Stimulated activated effector memory CD8-positive, alpha-beta T cell treated with anti-CD3 and anti-CD28 coated beads, Interleukin-12 subunit alpha, Interleukin-12 subunit beta, amount 100 ng/mL, for 72 hours (primary cell): ENCODE measurements at regions not wholly inside any gene's neighbourhood (a gene's known extent, or its start where the extent isn't known, plus 50 kb on each side); places are given as distances from the start of the nearest gene placed in this dataset.

ENCODE experiments used
- ATAC-seq: fragments of 150-1000 bp; cut with Tn5 transposase; 2 replicates; pipeline ENCODE4 v1.10.0; 2021
- DNase-seq, 2 donors: peaks; one replicate each; pipeline ENCODE4 v3.0.0; 2021 to 2022; ENCODE audit warnings: low spot score in 2 of 2
- H3K27ac Mint-ChIP-seq: one replicate; pipeline ENCODE4 v1.8.0; 2022; ENCODE audit warnings: mild to moderate bottlenecking, mixed read lengths
- H3K36me3 Mint-ChIP-seq: one replicate; pipeline ENCODE4 v1.8.0; 2022; ENCODE audit warnings: mild to moderate bottlenecking, mixed read lengths
- H3K4me1 Mint-ChIP-seq: one replicate; pipeline ENCODE4 v1.8.0; 2022; ENCODE audit warnings: mixed read lengths
- H3K4me3 Mint-ChIP-seq: one replicate; pipeline ENCODE4 v1.8.0; 2022; ENCODE audit warnings: mild to moderate bottlenecking, mixed read lengths
- H3K9me3 Mint-ChIP-seq: one replicate; pipeline ENCODE4 v1.8.0; 2022; ENCODE audit warnings: mixed read lengths

DNA sequence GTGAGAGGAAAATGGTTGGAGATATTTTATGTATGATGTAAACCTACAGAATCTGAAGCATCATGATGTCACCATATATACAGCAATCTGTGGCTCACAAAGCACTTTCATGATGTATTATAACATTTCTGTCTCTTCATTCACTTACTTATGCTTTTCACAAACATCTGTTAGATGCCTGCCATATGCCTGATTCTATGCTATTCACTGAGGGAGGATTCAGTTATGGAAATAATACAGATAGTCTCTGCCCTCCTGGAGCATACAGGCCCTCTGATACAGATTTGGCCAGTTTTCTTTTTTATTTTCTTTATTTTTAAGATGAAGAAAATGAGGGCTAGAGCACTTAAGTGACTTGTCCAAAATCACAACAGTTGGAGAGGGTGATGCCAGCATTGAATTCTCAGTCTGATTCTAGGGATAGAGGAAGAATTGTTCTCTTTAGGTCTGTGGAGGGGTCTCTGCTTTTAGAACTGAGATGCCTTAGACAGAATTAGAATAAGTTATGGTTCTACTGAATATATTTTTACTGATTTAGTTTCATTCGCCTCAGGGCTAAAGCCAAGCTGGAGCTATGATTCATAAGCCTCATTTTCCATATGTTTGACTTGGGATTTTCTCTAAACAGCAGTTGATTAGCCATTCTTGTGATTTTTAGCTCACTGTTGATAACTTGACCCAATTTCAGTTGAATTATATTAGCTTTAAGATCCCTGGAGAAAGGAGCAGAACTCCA lies 636.4 kb downstream of the PRELID2 start:
- Mint-ChIP-seq H3K27ac (no peak overlapping the region), H3K36me3 (no peaks in the 10 kb centered on the region), H3K4me3 (no peak overlapping the region), H3K9me3 (peaks cover 6% of the 10 kb centered on the region), H3K4me1 (no peaks in the 10 kb centered on the region)
- no peak for DNase-seq
- no peak for ATAC-seq

DNA sequence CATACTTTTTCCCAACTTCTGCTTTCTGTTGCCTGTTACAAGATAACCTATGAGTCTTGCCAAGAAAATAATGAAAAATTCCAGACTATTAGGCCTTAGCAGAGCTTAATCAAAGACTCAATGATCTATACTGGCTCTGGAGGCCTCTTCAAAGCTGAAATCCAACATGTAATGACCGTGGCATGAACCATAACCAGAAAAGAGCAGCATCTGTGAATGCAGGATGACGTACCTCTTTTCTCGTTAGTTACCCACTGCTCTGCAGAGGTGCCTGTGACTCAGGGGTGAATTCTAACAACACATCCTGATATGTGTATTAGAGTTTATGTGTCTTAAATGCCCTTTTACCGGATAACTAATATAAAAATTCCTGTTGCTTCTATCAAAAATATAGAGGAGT lies 645.4 kb downstream of the PRELID2 start:
- H3K4me1 Mint-ChIP-seq, result no peaks in the 10 kb centered on the region
- no peak overlapping the region for H3K4me3 Mint-ChIP-seq
- no peaks in the 10 kb centered on the region for H3K36me3 Mint-ChIP-seq
- no peak for ATAC-seq
- H3K27ac Mint-ChIP-seq, result no peak overlapping the region
- peaks cover 14% of the 10 kb centered on the region for H3K9me3 Mint-ChIP-seq
- DNase-seq, result no peak

DNA sequence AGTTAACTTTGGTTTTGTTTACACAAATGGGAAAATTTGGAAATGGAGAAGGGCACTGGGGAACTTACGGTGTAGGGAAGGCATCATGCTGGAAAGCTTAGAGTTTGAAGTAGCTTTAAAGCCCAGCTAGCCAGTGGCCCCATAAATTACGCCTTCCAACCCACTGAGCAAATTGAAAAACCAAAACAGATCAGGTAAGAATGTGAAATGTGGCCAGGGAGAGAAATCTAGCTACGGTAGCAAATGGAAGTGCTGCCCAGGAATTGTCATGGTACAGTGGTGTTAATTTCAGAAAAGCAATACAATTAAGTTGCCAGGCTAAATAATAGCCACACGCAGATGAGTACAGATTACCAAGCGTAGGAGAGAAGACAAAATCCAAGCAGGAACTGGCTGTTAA lies 654.8 kb downstream of the PRELID2 start:
- H3K4me3 Mint-ChIP-seq, result no peak overlapping the region
- no peak overlapping the region for H3K27ac Mint-ChIP-seq
- no peak for DNase-seq
- no peaks in the 10 kb centered on the region for H3K4me1 Mint-ChIP-seq
- ATAC-seq, result no peak
- peaks cover 9% of the 10 kb centered on the region for H3K9me3 Mint-ChIP-seq
- no peaks in the 10 kb centered on the region for H3K36me3 Mint-ChIP-seq

DNA sequence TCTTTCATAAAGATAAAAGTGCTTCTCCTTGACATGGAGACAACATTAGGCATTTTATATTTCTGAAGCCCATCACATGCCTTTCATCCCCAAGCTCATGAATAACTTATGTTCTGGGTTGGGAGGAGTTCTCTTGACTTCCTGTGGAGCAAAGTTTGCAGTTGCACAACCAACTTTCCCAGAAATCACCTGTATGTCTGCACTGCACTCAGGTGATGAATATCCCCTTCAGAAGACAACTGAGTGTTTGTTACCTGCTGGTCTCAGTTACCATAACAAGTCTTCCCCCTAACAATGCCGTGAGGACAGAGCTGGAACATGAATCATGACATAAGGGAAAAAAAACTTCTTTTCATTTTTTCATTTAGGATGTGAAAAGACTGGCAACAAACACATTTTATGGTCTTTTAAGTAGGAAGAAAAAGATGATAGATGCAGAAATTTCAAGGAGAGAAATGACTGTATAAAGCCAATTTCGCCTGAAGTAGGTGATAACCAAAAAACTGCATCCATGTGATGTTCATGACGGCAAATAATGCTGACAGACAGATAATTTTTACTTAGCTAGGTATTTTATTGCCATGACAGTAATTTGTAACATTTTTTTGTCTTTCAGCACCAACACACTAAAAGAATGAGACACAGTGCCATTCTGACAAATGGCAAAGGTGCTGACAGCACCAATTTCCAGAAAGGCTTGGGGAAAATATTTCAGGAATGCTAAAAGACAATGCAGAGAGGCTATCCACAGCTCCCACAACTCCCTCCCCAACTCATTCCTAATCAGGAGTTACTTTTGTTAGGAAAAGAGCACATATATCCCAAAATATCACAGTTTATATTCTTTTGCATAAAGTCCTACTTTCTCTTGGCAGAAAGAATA lies 656.3 kb downstream of the PRELID2 start:
- Mint-ChIP-seq H3K9me3 (peaks cover 11% of the 10 kb centered on the region), H3K4me3 (no peak overlapping the region), H3K27ac (no peak overlapping the region), H3K4me1 (no peaks in the 10 kb centered on the region), H3K36me3 (no peaks in the 10 kb centered on the region)
- ATAC-seq, result no peak
- DNase-seq, result no peak

DNA sequence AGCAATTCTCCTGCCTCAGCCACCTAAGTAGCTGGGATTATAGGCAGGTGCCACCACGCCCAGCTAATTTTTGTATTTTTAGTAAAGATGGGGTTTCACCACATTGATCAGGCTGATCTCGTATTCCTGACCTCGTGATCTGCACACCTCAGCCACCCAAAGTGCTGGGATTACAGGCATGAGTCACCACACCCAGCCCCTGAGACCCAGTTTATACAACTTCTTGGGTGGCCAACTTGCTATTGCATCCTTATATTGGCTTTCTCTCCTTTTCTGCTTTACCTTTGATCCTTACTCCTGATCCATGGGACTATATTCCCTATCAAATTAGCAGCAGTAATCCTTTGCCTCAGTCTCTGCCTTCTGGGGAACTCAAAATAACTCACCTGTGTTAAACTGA lies 659.1 kb downstream of the PRELID2 start:
- Mint-ChIP-seq H3K27ac (no peak overlapping the region), H3K4me1 (no peaks in the 10 kb centered on the region), H3K9me3 (peaks cover 9% of the 10 kb centered on the region), H3K36me3 (no peaks in the 10 kb centered on the region), H3K4me3 (no peak overlapping the region)
- no peak for ATAC-seq
- DNase-seq, result no peak

DNA sequence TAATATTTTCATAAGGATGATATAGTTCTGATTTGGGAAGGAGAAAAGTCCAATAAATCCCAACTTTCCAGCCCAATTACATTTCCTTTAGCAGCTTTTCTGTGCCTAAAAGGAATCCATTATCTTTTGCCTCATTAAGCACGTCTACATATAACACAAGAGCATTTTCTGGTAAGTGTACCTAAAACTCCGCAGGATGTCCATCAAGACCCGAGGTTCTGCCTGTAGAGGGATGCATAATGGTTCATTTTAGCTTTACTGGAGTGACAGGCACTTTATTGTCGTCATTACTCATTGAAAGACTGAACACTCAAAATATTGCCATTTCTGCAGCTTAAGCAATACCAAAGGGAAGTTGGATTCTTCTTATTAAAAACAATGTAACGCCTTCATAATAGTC lies 669.0 kb downstream of the PRELID2 start:
- H3K9me3 Mint-ChIP-seq, result peaks cover 6% of the 10 kb centered on the region
- H3K4me3 Mint-ChIP-seq, result no peak overlapping the region
- ATAC-seq (no peak), DNase-seq (no peak)
- H3K4me1 Mint-ChIP-seq, result no peaks in the 10 kb centered on the region
- no peak overlapping the region for H3K27ac Mint-ChIP-seq
- H3K36me3 Mint-ChIP-seq, result no peaks in the 10 kb centered on the region

DNA sequence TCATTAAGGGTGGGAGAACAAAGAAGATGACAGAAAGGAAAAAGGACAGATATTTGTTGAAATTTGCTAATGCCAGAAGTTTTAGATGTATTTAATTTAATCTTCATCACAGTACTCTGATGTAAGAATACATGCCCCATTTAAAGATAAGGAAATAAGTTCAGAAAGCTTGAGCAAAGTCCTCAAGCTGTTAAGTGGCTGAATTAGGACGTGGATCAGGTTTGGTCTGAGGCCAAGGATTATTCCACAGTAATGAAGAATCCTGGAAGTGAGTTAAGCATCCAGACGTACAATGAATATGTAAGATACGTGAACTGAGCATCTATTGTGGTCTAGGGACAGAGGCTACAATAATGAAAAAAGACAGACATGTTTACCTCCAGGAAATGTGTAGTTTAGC lies 671.3 kb downstream of the PRELID2 start:
- H3K9me3 Mint-ChIP-seq, result peaks cover 6% of the 10 kb centered on the region
- ATAC-seq (no peak), DNase-seq (no peak)
- H3K27ac Mint-ChIP-seq, result no peak overlapping the region
- no peak overlapping the region for H3K4me3 Mint-ChIP-seq
- H3K4me1 Mint-ChIP-seq, result no peaks in the 10 kb centered on the region
- no peaks in the 10 kb centered on the region for H3K36me3 Mint-ChIP-seq

DNA sequence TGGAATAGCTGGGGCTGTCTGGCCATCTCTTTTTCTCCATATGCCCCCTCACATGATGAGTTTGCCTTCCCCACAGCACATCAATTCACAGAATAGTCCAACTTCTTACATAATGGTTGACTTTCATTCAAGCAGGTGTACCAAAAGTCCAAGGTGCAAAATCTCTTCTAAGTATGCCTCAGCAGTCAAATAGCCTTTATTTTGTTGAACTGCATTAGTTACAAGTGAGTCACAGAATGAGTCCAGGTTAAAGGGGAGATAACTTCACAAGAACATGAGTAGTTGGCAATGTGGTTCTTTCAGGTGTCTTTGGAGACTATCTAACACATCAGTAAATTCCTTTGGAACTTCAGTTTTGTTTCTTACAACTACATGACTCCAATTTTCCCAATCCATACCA lies 672.5 kb downstream of the PRELID2 start:
- H3K4me3 Mint-ChIP-seq, result no peak overlapping the region
- no peaks in the 10 kb centered on the region for H3K36me3 Mint-ChIP-seq
- DNase-seq (no peak), ATAC-seq (no peak)
- no peak overlapping the region for H3K27ac Mint-ChIP-seq
- H3K4me1 Mint-ChIP-seq, result no peaks in the 10 kb centered on the region
- H3K9me3 Mint-ChIP-seq, result peaks cover 6% of the 10 kb centered on the region

DNA sequence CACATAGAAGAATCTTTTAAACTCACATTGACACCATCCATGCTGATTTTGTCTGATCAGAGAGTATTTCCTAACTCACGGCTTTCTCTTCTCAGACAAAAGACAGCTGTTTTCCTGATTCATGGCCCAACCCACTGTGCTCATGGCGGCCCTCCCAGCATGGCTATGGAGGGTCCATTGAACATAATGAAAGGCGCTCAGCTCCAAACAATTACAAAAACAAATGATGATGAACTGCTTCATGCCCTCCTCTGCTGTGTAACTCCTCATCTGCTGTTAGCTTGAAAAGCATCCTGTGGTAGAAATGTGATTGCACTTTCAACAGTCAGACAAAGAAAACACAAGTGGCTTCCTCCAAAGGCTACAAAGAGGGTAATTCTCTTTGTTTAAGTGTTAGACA lies 673.8 kb downstream of the PRELID2 start:
- no peaks in the 10 kb centered on the region for H3K36me3 Mint-ChIP-seq
- H3K4me1 Mint-ChIP-seq, result no peaks in the 10 kb centered on the region
- ATAC-seq (no peak), DNase-seq (no peak)
- no peak overlapping the region for H3K27ac Mint-ChIP-seq
- no peak overlapping the region for H3K4me3 Mint-ChIP-seq
- peaks cover 2% of the 10 kb centered on the region for H3K9me3 Mint-ChIP-seq

DNA sequence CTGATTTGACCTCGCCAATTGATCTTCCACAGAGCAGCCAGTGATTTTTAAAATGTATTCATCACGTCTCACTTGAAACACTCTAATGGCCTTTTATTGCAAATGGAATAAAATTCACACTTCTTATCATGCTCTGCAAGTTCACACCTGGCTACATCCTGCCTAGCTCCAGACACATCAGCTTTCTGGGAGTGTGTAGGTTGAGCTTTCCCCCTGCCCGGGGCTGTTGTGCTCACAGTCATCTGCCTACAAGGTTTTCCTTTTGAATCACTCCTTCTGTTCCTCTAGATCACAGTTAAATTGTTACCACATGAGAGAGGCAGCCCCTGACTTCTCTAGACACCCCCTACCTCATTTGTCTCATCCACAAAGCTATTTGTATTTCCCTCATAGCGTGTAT lies 674.5 kb downstream of the PRELID2 start:
- H3K4me3 Mint-ChIP-seq, result no peak overlapping the region
- H3K9me3 Mint-ChIP-seq, result peaks cover 2% of the 10 kb centered on the region
- H3K27ac Mint-ChIP-seq, result no peak overlapping the region
- H3K4me1 Mint-ChIP-seq, result no peaks in the 10 kb centered on the region
- no peak for DNase-seq
- no peaks in the 10 kb centered on the region for H3K36me3 Mint-ChIP-seq
- no peak for ATAC-seq

DNA sequence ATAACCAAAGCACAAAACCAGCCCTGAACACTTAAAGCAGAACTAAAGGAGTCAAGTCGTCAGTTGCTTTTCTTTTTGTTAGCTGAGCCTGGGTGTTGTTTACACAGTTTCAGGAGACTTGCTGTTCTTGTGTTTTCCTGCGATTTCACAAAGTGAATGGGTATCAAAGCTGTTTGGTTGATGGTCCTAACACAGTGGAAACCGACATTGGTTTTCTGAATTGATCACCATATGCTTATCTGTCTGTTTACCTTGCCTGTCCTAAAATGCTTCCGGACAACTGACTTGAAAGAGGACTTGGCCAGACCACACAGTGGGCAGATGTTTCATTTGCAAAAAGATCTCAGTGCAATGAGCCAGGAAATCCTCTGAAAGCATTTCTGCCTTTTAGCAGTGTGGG lies 676.4 kb downstream of the PRELID2 start:
- H3K36me3 Mint-ChIP-seq, result no peaks in the 10 kb centered on the region
- no peak overlapping the region for H3K4me3 Mint-ChIP-seq
- no peak for DNase-seq
- no peaks in the 10 kb centered on the region for H3K9me3 Mint-ChIP-seq
- H3K4me1 Mint-ChIP-seq, result no peaks in the 10 kb centered on the region
- no peak overlapping the region for H3K27ac Mint-ChIP-seq
- ATAC-seq, result no peak

DNA sequence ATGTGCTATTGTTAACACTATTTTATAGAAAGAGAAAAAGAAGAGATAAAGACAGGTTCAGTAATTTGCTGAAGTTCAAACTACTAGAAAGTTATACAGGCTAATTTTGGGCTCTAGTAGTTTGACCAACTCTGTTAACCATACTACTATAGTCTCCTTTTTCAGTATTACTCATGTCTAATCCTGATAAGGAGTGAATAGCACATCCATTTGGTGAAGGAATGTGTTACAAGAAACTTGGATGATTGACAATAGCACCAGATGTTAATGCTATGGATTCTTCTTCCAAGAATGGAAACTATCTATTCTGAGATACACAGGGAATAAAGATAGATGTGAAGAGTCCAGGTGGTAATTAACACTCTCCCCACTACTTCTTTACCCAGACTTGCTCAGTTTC lies 677.3 kb downstream of the PRELID2 start:
- ATAC-seq (no peak), DNase-seq (no peak)
- H3K4me3 Mint-ChIP-seq, result no peak overlapping the region
- peaks cover 3% of the 10 kb centered on the region for H3K9me3 Mint-ChIP-seq
- no peaks in the 10 kb centered on the region for H3K4me1 Mint-ChIP-seq
- H3K27ac Mint-ChIP-seq, result no peak overlapping the region
- no peaks in the 10 kb centered on the region for H3K36me3 Mint-ChIP-seq

DNA sequence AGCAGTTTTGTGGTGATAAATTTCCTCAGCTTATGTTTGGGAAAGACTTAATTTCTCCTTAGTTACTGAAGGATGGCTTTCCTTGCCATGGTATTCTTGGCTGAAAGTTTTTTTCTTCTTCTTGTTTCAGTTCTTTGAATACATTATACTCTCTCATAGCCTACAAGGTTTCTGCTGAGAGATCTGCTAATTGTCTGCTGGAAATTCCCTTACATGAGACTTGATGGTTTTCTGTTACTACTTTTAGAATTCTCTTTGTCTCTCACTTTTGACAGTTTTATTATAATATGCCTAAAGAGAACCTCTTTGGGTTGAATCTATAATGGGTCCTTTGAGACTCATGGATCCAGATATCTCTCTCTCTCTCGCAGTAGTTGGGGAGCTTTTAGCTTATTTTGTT lies 693.6 kb downstream of the PRELID2 start:
- ATAC-seq (no peak), DNase-seq (no peak)
- H3K36me3 Mint-ChIP-seq, result no peaks in the 10 kb centered on the region
- no peaks in the 10 kb centered on the region for H3K4me1 Mint-ChIP-seq
- H3K27ac Mint-ChIP-seq, result no peak overlapping the region
- H3K9me3 Mint-ChIP-seq, result peaks cover 18% of the 10 kb centered on the region
- no peak overlapping the region for H3K4me3 Mint-ChIP-seq

DNA sequence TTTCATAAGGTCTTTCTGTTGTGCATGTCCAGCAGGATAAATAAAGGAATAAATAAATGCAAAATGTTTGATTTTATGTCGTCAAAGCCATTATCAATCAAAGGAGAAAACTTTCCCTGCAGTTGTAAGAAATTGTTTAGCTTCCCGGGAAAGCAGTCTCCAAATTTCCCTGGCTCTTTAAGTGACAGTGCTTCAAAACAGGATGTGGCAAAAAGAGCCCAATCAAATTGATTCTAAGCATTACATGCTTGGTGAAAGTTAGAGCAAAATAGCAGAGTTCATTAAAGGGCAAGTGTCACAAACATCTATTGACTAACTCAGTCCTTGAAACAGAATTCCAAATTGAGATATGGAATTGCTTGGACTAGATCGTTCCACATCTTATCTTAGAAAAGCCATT lies 704.1 kb downstream of the PRELID2 start:
- Mint-ChIP-seq H3K4me3 (no peak overlapping the region), H3K4me1 (no peaks in the 10 kb centered on the region), H3K27ac (no peak overlapping the region), H3K9me3 (peaks cover 4% of the 10 kb centered on the region), H3K36me3 (no peaks in the 10 kb centered on the region)
- ATAC-seq, result no peak
- DNase-seq, result no peak

DNA sequence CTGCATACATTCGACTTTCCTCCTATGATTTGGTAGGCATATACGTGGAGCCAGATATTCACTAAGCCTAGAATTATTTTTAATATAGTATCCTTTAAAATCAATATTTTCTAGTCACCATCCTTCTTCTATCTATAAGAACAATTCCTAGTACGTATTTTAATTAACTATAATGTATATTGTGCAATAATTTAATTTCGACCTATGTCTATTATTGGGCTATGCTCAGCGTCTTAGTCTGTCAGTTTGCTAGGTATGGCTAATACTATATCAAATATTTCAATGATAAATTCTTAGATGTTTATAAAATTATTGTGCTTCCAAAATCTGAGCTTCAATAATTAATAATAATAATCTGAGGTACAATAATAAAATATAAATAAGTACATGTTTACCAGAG lies 705.3 kb downstream of the PRELID2 start:
- Mint-ChIP-seq H3K27ac (no peak overlapping the region), H3K4me1 (no peaks in the 10 kb centered on the region), H3K36me3 (no peaks in the 10 kb centered on the region), H3K4me3 (no peak overlapping the region), H3K9me3 (peaks cover 6% of the 10 kb centered on the region)
- ATAC-seq, result no peak
- no peak for DNase-seq

DNA sequence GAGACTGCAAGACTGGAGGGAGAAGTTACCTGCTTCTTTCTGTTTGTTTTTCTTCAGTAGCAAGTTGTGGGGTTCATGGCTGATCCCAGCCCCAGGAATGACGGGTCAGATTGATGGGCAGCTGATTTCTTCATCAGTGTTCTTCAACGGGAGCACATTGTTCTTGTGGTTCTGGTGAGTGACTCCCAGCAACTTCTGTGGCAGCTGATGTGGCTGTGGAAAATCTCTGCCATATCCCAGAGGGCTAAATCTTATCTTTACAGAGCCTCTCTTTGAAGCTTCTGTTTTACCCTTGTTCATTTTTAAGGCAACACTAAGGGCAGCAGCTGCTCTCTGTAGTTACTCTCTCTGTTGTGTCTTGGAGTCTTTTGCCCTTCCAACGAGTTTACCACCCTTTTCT lies 710.3 kb downstream of the PRELID2 start:
- no peak overlapping the region for H3K27ac Mint-ChIP-seq
- ATAC-seq (no peak), DNase-seq (no peak)
- H3K36me3 Mint-ChIP-seq, result no peaks in the 10 kb centered on the region
- no peak overlapping the region for H3K4me3 Mint-ChIP-seq
- no peaks in the 10 kb centered on the region for H3K4me1 Mint-ChIP-seq
- H3K9me3 Mint-ChIP-seq, result peaks cover 6% of the 10 kb centered on the region
